ENCODE measurements at regions not wholly inside any gene's neighbourhood (a gene's known extent, or its start where the extent isn't known, plus 50 kb on each side); places are given as distances from the start of the nearest gene placed in this dataset.
"Not testable (repeated sequence)": the region's sequence is repeated elsewhere in the genome, so short reads cannot be mapped to it uniquely, and the experiment has no call there.

DNA sequence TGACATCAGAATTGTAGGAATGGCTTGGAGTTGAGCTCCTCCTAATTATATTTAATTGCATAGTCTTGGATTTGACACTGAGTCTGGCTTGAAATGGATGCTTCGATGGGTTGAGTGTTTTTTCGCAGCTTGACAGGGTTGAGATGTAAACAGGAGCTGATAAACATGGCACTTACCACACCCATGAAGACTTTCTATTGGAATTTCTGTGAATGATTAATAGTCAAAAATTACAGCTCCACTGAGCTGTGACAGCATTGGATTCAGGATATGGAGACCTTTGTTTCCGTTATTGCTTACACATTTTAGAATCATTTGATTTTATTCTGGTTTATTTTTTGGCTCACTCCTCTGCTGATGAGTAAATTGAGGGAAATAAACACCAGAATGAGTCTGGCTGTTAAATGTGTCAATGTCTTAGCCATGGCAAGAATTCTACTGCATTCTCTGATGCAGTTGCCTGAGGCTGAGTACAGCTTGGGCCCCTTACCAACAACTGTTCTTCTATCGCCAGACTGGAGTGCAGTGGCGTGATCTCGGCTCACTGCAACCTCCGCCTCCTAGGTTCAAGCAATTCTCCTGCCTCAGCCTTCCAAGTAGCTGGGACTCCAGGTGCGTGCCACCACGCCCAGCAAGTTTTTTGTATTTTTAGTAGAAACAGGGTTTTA is 128.1 kb upstream of the DOK5 start:
- ATAC-seq (ENCODE audit: insufficient read depth, low FRiP score), result no peak
- H3K9me3 ChIP-seq (ENCODE audit: control insufficient read depth in 4 of 4, insufficient read depth in 3 of 4, low read length in 3 of 4), result peaks cover 0 to 2% (median 0%) of the 10 kb centered on the region in 4 donors
- H3K36me3 ChIP-seq (ENCODE audit: control insufficient read depth in 4 of 4, insufficient read depth in 4 of 4, low read length in 4 of 4), result no peaks in the 10 kb centered on the region
- H3K9ac ChIP-seq (ENCODE audit: insufficient read depth in 1 of 2, low read length in 2 of 2), result no peak overlapping the region
- no peaks in the 10 kb centered on the region for H3K27me3 ChIP-seq (ENCODE audit: control insufficient read depth in 3 of 3, insufficient read depth in 3 of 3, low read length in 2 of 3)
- H3K4me1 ChIP-seq (ENCODE audit: control insufficient read depth in 5 of 5, insufficient read depth in 5 of 5, low read length in 5 of 5), result no peaks in the 10 kb centered on the region
- H3K27ac ChIP-seq (ENCODE audit: low read depth in 1 of 2, low read length in 1 of 2), result no peak overlapping the region
- TF ChIP-seq, protein P1, sequence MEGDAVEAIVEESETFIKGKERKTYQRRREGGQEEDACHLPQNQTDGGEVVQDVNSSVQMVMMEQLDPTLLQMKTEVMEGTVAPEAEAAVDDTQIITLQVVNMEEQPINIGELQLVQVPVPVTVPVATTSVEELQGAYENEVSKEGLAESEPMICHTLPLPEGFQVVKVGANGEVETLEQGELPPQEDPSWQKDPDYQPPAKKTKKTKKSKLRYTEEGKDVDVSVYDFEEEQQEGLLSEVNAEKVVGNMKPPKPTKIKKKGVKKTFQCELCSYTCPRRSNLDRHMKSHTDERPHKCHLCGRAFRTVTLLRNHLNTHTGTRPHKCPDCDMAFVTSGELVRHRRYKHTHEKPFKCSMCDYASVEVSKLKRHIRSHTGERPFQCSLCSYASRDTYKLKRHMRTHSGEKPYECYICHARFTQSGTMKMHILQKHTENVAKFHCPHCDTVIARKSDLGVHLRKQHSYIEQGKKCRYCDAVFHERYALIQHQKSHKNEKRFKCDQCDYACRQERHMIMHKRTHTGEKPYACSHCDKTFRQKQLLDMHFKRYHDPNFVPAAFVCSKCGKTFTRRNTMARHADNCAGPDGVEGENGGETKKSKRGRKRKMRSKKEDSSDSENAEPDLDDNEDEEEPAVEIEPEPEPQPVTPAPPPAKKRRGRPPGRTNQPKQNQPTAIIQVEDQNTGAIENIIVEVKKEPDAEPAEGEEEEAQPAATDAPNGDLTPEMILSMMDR (IDR thresholded peaks at IDR 0.05; ENCODE audit: control extremely low read depth, extremely low read depth), result no peak
- no peak for DNase-seq
- WGBS, 2 donors, result 82 to 86% methylated on average over 9 of the region's 9 CpGs
- H3K4me3 ChIP-seq, result no peak overlapping the region

DNA sequence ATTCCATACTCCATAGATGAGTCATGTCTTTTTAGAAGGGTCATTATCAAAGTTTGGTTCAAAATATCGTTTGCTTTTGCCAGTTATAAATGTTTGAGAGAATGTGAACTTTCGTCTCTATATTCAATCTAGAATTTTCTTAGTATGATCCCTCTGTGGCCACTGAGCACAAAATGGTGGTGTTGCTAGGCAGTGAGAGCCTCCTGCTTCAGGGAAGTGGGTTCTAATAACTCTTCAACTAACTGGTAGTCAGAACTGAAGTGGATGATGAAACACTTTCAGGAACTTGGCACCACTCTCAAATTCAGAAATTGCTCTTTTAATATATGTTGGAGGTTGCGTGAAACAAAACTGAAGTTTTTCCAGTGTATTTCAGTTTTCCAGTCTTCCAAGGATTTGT is 125.0 kb upstream of the DOK5 start:
- no peaks in the 10 kb centered on the region for H3K27me3 ChIP-seq (ENCODE audit: control insufficient read depth in 3 of 3, insufficient read depth in 3 of 3, low read length in 2 of 3)
- no peak overlapping the region for H3K4me3 ChIP-seq
- no peak for ATAC-seq (ENCODE audit: insufficient read depth, low FRiP score)
- TF ChIP-seq, protein P1 (IDR thresholded peaks at IDR 0.05; ENCODE audit: control extremely low read depth, extremely low read depth), result no peak
- no peaks in the 10 kb centered on the region for H3K36me3 ChIP-seq (ENCODE audit: control insufficient read depth in 4 of 4, insufficient read depth in 4 of 4, low read length in 4 of 4)
- H3K27ac ChIP-seq (ENCODE audit: low read depth in 1 of 2, low read length in 1 of 2), result no peak overlapping the region
- H3K4me1 ChIP-seq (ENCODE audit: control insufficient read depth in 5 of 5, insufficient read depth in 5 of 5, low read length in 5 of 5), result no peaks in the 10 kb centered on the region
- DNase-seq, result no peak
- peaks cover 0 to 2% (median 0%) of the 10 kb centered on the region in 4 donors for H3K9me3 ChIP-seq (ENCODE audit: control insufficient read depth in 4 of 4, insufficient read depth in 3 of 4, low read length in 3 of 4)
- 62 to 73% methylated on average over 3 of the region's 3 CpGs for WGBS, 2 donors
- no peak overlapping the region for H3K9ac ChIP-seq (ENCODE audit: insufficient read depth in 1 of 2, low read length in 2 of 2)

DNA sequence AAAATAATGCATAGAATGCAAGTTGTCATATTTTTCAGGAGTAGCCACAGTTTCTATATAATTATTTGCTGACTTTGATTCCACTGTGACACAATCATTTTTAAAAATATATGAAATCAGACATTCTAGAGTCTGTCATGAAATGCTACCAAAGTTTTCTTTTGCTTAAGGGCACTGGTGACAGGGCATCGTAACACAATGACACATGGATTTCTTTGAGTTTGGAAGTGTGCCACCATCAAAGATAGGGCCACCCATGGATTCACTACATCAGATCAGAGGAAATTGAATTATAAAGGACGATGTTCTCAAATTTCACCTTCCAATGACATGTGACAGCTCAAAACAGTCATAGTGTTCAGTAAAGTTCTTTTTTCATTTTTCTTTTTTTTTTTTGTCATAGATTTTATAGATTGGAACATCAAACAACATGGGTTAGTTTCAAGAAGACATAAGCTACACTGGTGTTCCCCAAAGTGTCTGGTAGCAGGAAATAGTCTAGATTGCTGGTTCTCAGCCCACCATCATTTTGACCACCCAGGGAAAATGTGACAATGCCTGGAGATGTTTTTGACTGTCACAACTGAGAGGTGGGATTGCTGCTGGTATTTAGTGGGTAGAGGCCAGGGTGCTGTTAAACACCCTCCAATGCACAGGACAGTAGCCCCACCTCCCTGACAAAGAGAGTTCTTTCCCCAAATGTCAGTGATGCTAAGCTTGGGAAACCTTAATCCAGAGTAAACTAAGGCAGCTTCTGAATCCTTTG is 123.8 kb upstream of the DOK5 start:
- 87 to 89% methylated on average over 2 of the region's 2 CpGs for WGBS, 2 donors
- TF ChIP-seq, protein P1 (IDR thresholded peaks at IDR 0.05; ENCODE audit: control extremely low read depth, extremely low read depth), result no peak
- Histone ChIP-seq H3K27me3 (ENCODE audit: control insufficient read depth in 3 of 3, insufficient read depth in 3 of 3, low read length in 2 of 3) (no peaks in the 10 kb centered on the region), H3K9me3 (ENCODE audit: control insufficient read depth in 4 of 4, insufficient read depth in 3 of 4, low read length in 3 of 4) (peaks cover 0 to 2% (median 0%) of the 10 kb centered on the region in 4 donors), H3K4me1 (ENCODE audit: control insufficient read depth in 5 of 5, insufficient read depth in 5 of 5, low read length in 5 of 5) (no peaks in the 10 kb centered on the region), H3K27ac (ENCODE audit: low read depth in 1 of 2, low read length in 1 of 2) (no peak overlapping the region), H3K9ac (ENCODE audit: insufficient read depth in 1 of 2, low read length in 2 of 2) (no peak overlapping the region), H3K4me3 (no peak overlapping the region), H3K36me3 (ENCODE audit: control insufficient read depth in 4 of 4, insufficient read depth in 4 of 4, low read length in 4 of 4) (no peaks in the 10 kb centered on the region)
- ATAC-seq (ENCODE audit: insufficient read depth, low FRiP score) (no peak), DNase-seq (no peak)

DNA sequence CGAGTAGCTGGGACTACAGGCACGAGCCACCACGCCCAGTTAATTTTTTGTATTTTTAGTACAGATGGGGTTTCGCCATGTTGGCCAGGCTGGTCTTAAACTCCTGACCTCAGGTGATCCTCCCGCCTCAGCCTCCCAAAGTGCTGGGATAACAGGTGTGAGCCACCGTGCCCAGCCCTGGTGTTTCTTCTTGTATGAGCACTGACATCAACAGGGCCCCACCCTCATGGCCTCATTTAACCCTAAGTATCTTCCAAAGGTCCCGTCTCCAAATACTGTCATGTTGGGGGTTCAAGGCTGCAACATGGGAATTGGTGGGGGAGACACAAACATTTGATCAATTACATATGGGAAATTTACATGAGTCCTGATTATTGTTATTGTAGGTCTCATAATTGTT is 122.9 kb upstream of the DOK5 start:
- not testable (repeated sequence) for H3K4me3 ChIP-seq; H3K27me3 ChIP-seq (ENCODE audit: control insufficient read depth in 3 of 3, insufficient read depth in 3 of 3, low read length in 2 of 3)
- 89 to 94% methylated on average over 7 of the region's 7 CpGs for WGBS, 2 donors

More for the DNA sequence above, 122.9 kb upstream of the DOK5 start:
- not testable (repeated sequence) for H3K9me3 ChIP-seq (ENCODE audit: control insufficient read depth in 4 of 4, insufficient read depth in 3 of 4, low read length in 3 of 4); H3K9ac ChIP-seq (ENCODE audit: insufficient read depth in 1 of 2, low read length in 2 of 2); H3K4me1 ChIP-seq (ENCODE audit: control insufficient read depth in 5 of 5, insufficient read depth in 5 of 5, low read length in 5 of 5); H3K27ac ChIP-seq (ENCODE audit: low read depth in 1 of 2, low read length in 1 of 2); H3K36me3 ChIP-seq (ENCODE audit: control insufficient read depth in 4 of 4, insufficient read depth in 4 of 4, low read length in 4 of 4); ATAC-seq (ENCODE audit: insufficient read depth, low FRiP score); DNase-seq
